Kidney (tissue), 13 donors: ENCODE measurements at regions not wholly inside any gene's neighbourhood (a gene's known extent, or its start where the extent isn't known, plus 50 kb on each side); places are given as distances from the start of the nearest gene placed in this dataset.
A peak's percentile ranks its signal among the peaks of the same experiment; 100 is the strongest.

Source experiments
- DNase-seq, 5 donors: peaks; one replicate each; pipeline ENCODE4 v3.0.0-alpha.2; 2013 to 2020
- FAIRE-seq: peaks from 2 replicates; lab custom pipeline; 2012; peaks lifted over from hg19 to GRCh38; lab: Jason Lieb, UNC
- H3K27ac ChIP-seq, 2 donors: one replicate each; pipeline ENCODE4 v1.7.0; 2013; ENCODE audit warnings: low read depth in 2 of 2, low read length in 2 of 2, inconsistent platforms in 1 of 2
- H3K27me3 ChIP-seq: one replicate; pipeline ENCODE4 v1.7.1; 2013; ENCODE audit warnings: low read length, inconsistent platforms; ENCODE audit not compliant: control insufficient read depth, insufficient read depth
- H3K36me3 ChIP-seq, 3 donors: one replicate each; pipeline versions ENCODE4 v1.7.0 to v1.7.1; 2013; ENCODE audit warnings: low read length in 3 of 3, control low read depth in 1 of 3, inconsistent platforms in 1 of 3; ENCODE audit not compliant: insufficient read depth in 3 of 3, control insufficient read depth in 2 of 3
- H3K4me1 ChIP-seq, 3 donors: one replicate each; pipeline versions ENCODE4 v1.7.0 to v1.7.1; 2013; ENCODE audit warnings: low read length in 3 of 3, inconsistent platforms in 1 of 3, low read depth in 1 of 3; ENCODE audit not compliant: control insufficient read depth in 2 of 3, insufficient read depth in 2 of 3
- H3K4me3 ChIP-seq, 3 donors: one replicate each; pipeline versions ENCODE4 v1.7.0 to v1.8.1; 2013; ENCODE audit warnings: low read length in 3 of 3, control low read depth in 1 of 3, inconsistent platforms in 1 of 3
- H3K9ac ChIP-seq, 3 donors: one replicate each; pipeline versions ENCODE4 v1.7.0 to v1.7.1; 2013; ENCODE audit warnings: low read length in 3 of 3, control low read depth in 1 of 3, inconsistent platforms in 1 of 3
- H3K9me3 ChIP-seq, 3 donors: one replicate each; pipeline versions ENCODE4 v1.7.0 to v1.7.1; 2013; ENCODE audit warnings: low read length in 3 of 3, control low read depth in 1 of 3, inconsistent platforms in 1 of 3; ENCODE audit not compliant: control insufficient read depth in 2 of 3, insufficient read depth in 1 of 3
- CTCF ChIP-seq: IDR thresholded peaks from 3 replicates; pipeline ENCODE4 v1.5.1; 2012; ENCODE audit warnings: mild to moderate bottlenecking, moderate library complexity, borderline replicate concordance; ENCODE audit not compliant: insufficient read depth; ENCODE audit errors: extremely low read depth
- intact Hi-C: fragments of 100-400 bp; cut with DNase I; formaldehyde crosslinking; loops from one replicate; pipeline ENCODE4 v1.11.1; 2022
- donor health status: control.
- donor health status: control.
- donor health status: control.
- donor health status: control.
- donor health status: control.
- donor health status: DM: yes; HTN: yes; CAD: no.
- donor health status: Normal renal cell carcinoma (clear cell type).

- Histone ChIP-seq H3K27ac (no peak overlapping the region), H3K4me3 (no peak overlapping the region), H3K4me1 (no peaks in the 10 kb centered on the region), H3K9ac (no peak overlapping the region), H3K9me3 (no peaks in the 10 kb centered on the region), H3K36me3 (no peaks in the 10 kb centered on the region), H3K27me3 (no peaks in the 10 kb centered on the region)
- intact Hi-C loops, result no loop called here
- DNase-seq, result no peak
- no peak for TF ChIP-seq CTCF
- no peak for FAIRE-seq
Measured at GRCh38 chr15:55113736-55114135, 83.0 kb downstream of the RSL24D1 start.

GRCh38 chr15:55112706-55113105, 84.0 kb downstream of the RSL24D1 start:
- no peak for FAIRE-seq
- H3K9ac ChIP-seq, result no peak overlapping the region
- DNase-seq, result no peak
- H3K4me1 ChIP-seq, result no peaks in the 10 kb centered on the region
- H3K4me3 ChIP-seq, result no peak overlapping the region
- H3K9me3 ChIP-seq, result no peaks in the 10 kb centered on the region
- H3K36me3 ChIP-seq, result no peaks in the 10 kb centered on the region
- no peak for TF ChIP-seq CTCF
- intact Hi-C loops, result no loop called here
- no peaks in the 10 kb centered on the region for H3K27me3 ChIP-seq
- no peak overlapping the region for H3K27ac ChIP-seq

GRCh38 chr15:55110446-55110845, 86.3 kb downstream of the RSL24D1 start:
- FAIRE-seq (no peak), DNase-seq (no peak)
- H3K27ac ChIP-seq, result no peak overlapping the region
- H3K27me3 ChIP-seq, result no peaks in the 10 kb centered on the region
- no peak overlapping the region for H3K4me3 ChIP-seq
- no peaks in the 10 kb centered on the region for H3K36me3 ChIP-seq
- no peaks in the 10 kb centered on the region for H3K4me1 ChIP-seq
- no peak overlapping the region for H3K9ac ChIP-seq
- no peaks in the 10 kb centered on the region for H3K9me3 ChIP-seq
- TF ChIP-seq CTCF, result no peak
- intact Hi-C loops, result no loop called here

- Histone ChIP-seq H3K9me3 (no peaks in the 10 kb centered on the region), H3K27ac (no peak overlapping the region), H3K9ac (no peak overlapping the region), H3K4me1 (no peaks in the 10 kb centered on the region), H3K4me3 (no peak overlapping the region), H3K36me3 (no peaks in the 10 kb centered on the region), H3K27me3 (no peaks in the 10 kb centered on the region)
- peak; percentile 60 for TF ChIP-seq CTCF
- FAIRE-seq, result no peak
- DNase-seq, result peak; percentile 75 to 83 (median 80)
- intact Hi-C loops, result no loop called here
Measured at GRCh38 chr15:55108858-55109518, 87.8 kb downstream of the RSL24D1 start.
